ENCODE measurements at regions not wholly inside any gene's neighbourhood (a gene's known extent, or its start where the extent isn't known, plus 50 kb on each side); places are given as distances from the start of the nearest gene placed in this dataset.
"Not testable (repeated sequence)": the region's sequence is repeated elsewhere in the genome, so short reads cannot be mapped to it uniquely, and the experiment has no call there.

- DNase-seq: not testable (repeated sequence)
Observed at GRCh38 chr4:154907345-154908045, 126.4 kb downstream of the RBM46 start.

- DNase-seq: no peak
Observed at GRCh38 chr4:154908168-154908567, 127.1 kb downstream of the RBM46 start.

GRCh38 chr4:154911097-154911496 is 130.0 kb downstream of the RBM46 start:
- DNase-seq: no peak

GRCh38 chr4:154911608-154912098 is 130.6 kb downstream of the RBM46 start:
- no peak for DNase-seq

GRCh38 chr4:154916068-154916467 is 135.0 kb downstream of the RBM46 start:
- no peak for DNase-seq

GRCh38 chr4:154927126-154927680 is 146.1 kb downstream of the RBM46 start:
- no peak for DNase-seq

GRCh38 chr4:154928640-154929257 is 147.7 kb downstream of the RBM46 start:
- peak; percentile 29 for DNase-seq

- DNase-seq: no peak
Observed at GRCh38 chr4:154936873-154937272, 155.8 kb downstream of the RBM46 start.

- DNase-seq: no peak
Observed at GRCh38 chr4:154939851-154940250, 158.8 kb downstream of the RBM46 start.

- no peak for DNase-seq
Observed at GRCh38 chr4:154942176-154942575, 161.1 kb downstream of the RBM46 start.

- DNase-seq: no peak
Observed at GRCh38 chr4:154944996-154945395, 163.9 kb downstream of the RBM46 start.

- DNase-seq: no peak
Observed at GRCh38 chr4:154946113-154946512, 165.0 kb downstream of the RBM46 start.

GRCh38 chr4:154953691-154954090 is 172.6 kb downstream of the RBM46 start:
- DNase-seq: no peak

GRCh38 chr4:154954117-154954516 is 173.0 kb downstream of the RBM46 start:
- DNase-seq: no peak

GRCh38 chr4:154958121-154958520 is 177.0 kb downstream of the RBM46 start:
- DNase-seq: no peak

- DNase-seq: no peak
Observed at GRCh38 chr4:154958621-154959358, 177.7 kb downstream of the RBM46 start.

- no peak for DNase-seq
Observed at GRCh38 chr4:154959756-154960155, 178.7 kb downstream of the RBM46 start.

GRCh38 chr4:154960476-154960875 is 179.4 kb downstream of the RBM46 start:
- DNase-seq: no peak

GRCh38 chr4:154961263-154961662 is 180.2 kb downstream of the RBM46 start:
- no peak for DNase-seq

GRCh38 chr4:154973244-154974035 is 192.4 kb downstream of the RBM46 start:
- DNase-seq: no peak

- DNase-seq: no peak
Observed at GRCh38 chr4:154977228-154977627, 196.2 kb downstream of the RBM46 start.

GRCh38 chr4:154982187-154983047 is 201.3 kb downstream of the RBM46 start:
- DNase-seq: peak; percentile 27
